HG03159 (cell line): ENCODE measurements at regions not wholly inside any gene's neighbourhood (a gene's known extent, or its start where the extent isn't known, plus 50 kb on each side); places are given as distances from the start of the nearest gene placed in this dataset.
"Not testable (repeated sequence)": the region's sequence is repeated elsewhere in the genome, so short reads cannot be mapped to it uniquely, and the experiment has no call there.

Experiments
- ATAC-seq: cut with Tn5 transposase; IDR thresholded peaks from one replicate; pipeline ENCODE4 v1.9.1; 2021; ENCODE audit warnings: mild to moderate bottlenecking, moderate library complexity; ENCODE audit not compliant: unreplicated experiment

- no peak for ATAC-seq
Observed at GRCh38 chr18:55988537-55988936, 400.5 kb upstream of the TCF4 start.

DNA sequence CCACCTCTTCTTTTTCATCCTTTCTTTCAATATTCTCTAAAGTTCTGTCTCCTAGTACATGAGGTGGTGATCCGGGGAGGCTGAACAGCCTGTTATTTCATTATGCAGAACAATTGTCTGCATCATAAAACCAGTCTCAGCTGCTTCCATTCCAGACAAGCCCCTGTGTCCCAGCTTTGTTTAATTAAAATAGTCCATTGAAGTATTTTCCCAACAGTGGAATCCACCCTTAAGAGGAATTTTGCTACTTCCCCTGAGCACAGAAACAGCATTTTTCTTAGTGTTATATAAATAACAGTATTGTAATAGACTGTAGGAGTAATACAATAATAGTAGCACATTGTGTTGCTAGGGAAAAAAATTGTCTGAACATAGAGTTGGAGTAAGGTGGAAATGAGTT is 395.4 kb upstream of the TCF4 start:
- no peak for ATAC-seq

DNA sequence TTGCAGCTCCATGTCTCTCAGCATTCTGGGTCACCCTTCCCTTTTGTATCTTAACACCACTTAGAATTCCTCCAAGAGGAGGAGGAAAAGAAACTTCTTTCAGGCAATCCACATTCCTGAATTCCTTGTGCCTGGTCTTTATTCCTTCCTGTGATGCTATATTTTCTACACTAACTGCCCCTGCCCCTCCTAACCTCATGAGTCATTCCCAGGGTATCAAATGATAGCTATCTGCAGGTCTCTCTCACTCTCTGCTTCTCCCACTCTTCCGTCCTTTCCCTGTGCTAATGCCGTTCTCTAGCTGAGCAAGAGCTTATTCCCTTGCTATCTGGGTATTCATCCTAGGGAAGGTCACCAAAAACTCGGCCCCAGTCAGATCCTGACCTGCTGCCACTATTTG is 395.0 kb upstream of the TCF4 start:
- ATAC-seq: no peak

DNA sequence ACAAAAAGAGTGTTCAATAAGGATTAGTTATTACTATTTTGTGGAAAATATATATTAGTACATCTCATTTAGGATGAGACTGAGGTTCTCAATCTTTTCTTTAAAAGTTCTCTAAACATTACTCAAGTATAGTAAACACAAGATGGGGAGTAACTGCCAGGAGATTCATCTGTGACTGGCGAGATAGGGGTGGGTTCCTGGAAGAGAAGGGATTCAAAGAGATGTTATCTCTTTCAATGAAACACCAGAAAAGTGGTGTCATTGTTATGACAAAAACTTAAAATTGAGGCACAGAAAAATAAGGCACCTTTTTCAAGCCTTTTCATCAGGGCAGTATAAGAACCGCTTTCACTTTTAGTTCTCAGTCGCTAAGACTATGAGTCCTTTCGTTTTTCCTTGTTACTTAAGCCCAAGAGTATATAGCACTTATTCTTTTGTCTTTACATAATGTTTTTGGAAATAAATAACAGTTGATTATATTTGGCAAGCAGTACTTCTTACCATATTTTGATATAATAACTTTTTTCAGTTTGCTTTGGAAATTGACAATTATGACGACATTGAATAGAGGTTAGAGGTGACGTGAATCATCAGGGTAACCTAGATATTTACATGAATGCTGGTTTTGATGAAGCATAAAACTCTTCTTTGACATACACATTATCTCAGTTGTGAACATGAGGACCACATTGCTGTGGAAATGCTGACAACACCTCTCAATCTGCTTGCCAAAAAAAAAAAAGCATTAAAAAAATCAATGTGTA is 393.9 kb upstream of the TCF4 start:
- no peak for ATAC-seq

- ATAC-seq: no peak
Observed at GRCh38 chr18:55974521-55974920, 386.5 kb upstream of the TCF4 start.

GRCh38 chr18:55968550-55968949 is 380.6 kb upstream of the TCF4 start:
- ATAC-seq: no peak

GRCh38 chr18:55967019-55967418 is 379.0 kb upstream of the TCF4 start:
- ATAC-seq: no peak

- ATAC-seq: no peak
Observed at GRCh38 chr18:55964171-55964570, 376.2 kb upstream of the TCF4 start.

- no peak for ATAC-seq
Observed at GRCh38 chr18:55953326-55953725, 365.3 kb upstream of the TCF4 start.

- not testable (repeated sequence) for ATAC-seq
Observed at GRCh38 chr18:55951738-55952137, 363.7 kb upstream of the TCF4 start.

DNA sequence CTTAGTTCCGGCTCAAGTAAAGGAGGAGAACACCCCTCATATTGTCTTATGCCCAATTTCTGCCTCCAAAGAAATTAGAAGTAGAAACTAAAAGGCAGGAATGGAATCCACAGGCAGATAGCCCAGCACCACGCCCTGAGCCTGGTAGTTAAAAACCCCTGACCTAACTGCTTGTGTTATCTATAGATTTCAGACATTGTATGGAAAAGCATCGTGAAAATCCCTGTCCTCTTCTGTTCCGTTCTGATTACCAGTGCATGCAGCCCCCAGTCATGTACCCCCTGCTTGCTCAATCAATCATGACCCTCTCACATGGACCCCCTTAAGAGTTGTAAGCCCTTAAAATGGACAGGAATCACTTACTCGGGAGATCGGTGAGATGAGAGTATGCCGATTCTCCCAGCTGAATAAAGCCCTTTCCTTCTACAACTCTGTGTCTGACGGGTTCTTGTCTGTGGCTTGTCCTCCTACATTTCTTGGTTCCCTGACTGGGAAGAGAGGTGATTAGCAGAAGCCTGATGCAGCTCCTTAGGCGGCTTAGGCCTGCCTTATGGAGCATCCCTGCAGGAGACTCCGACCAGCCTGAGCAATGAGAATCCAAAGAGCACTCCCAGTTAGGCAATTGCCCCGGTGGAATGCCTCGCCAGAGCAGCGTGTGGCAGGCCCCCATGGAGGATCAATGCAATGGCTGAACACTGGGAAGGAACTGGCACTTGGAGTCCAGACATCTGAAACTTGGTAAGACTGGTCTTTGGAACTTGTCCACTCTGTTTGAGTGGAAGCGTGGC is 362.6 kb upstream of the TCF4 start:
- no peak for ATAC-seq

GRCh38 chr18:55934821-55935220 is 346.8 kb upstream of the TCF4 start:
- no peak for ATAC-seq

- no peak for ATAC-seq
Observed at GRCh38 chr18:55932675-55933074, 344.7 kb upstream of the TCF4 start.

DNA sequence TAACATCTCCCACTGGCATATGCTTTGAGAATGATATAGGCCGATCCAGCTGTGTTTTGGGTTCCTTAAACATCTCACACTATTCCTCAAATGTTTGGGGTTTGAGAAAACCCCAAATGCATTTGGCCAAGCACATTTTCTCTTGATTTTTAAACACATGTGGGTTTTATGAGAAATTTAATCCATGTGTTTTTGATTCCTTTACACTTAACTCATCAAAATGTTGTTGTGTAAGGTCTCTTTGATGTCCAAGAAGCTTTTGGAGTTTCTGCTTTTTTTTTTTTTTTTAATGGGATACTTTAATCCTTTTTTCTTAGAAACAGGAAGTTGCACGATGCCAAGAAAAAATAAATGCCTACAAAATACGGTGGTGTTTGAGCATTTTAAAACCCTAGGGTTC is 339.8 kb upstream of the TCF4 start:
- ATAC-seq: no peak

GRCh38 chr18:55925772-55926171 is 337.8 kb upstream of the TCF4 start:
- ATAC-seq: no peak

GRCh38 chr18:55920063-55920462 is 332.1 kb upstream of the TCF4 start:
- ATAC-seq: no peak

GRCh38 chr18:55918444-55918843 is 330.5 kb upstream of the TCF4 start:
- ATAC-seq: no peak

- ATAC-seq: no peak
Observed at GRCh38 chr18:55912919-55913318, 324.9 kb upstream of the TCF4 start.

GRCh38 chr18:55912071-55912470 is 324.1 kb upstream of the TCF4 start:
- no peak for ATAC-seq

- ATAC-seq: no peak
Observed at GRCh38 chr18:55910296-55910695, 322.3 kb upstream of the TCF4 start.

DNA sequence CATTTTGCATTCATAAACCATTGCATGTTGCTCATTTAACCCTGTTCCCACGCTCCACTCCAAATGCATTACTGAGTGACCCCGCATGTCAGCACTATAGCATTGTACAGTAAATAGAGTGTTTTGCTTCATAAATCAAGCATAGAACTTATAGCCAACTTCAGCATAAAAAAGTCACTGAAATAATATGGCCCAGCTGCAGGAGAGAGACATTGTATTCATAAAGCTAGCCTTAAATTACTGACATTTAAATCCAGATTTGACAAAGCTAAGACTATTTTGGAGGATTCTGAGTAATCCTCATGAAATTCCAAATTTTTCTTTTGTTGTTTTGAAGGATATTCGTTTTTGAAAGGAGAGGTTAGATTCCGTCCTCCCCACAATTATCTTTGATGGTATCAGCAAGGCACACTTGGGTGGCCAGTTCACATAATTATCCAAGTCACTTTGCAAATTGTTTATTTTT is 320.9 kb upstream of the TCF4 start:
- ATAC-seq: no peak

- no peak for ATAC-seq
Observed at GRCh38 chr18:55907453-55908175, 319.6 kb upstream of the TCF4 start.
